HFFc6 (cell line): ENCODE measurements at regions not wholly inside any gene's neighbourhood (a gene's known extent, or its start where the extent isn't known, plus 50 kb on each side); places are given as distances from the start of the nearest gene placed in this dataset.
A peak's percentile ranks its signal among the peaks of the same experiment; 100 is the strongest.

Source experiments
- DNase-seq: peaks from one replicate; pipeline ENCODE4 v3.0.0-alpha.2; 2018
- H3K27ac Mint-ChIP-seq: 2 replicates; pipeline ENCODE4 v1.8.0; 2020; ENCODE audit warnings: mild to moderate bottlenecking, mixed read lengths
- H3K27me3 Mint-ChIP-seq: 2 replicates; pipeline ENCODE4 v1.8.0; 2021; ENCODE audit warnings: mild to moderate bottlenecking, moderate library complexity, mixed read lengths; ENCODE audit not compliant: insufficient read depth
- H3K36me3 Mint-ChIP-seq: 2 replicates; pipeline ENCODE4 v1.8.0; 2021; ENCODE audit warnings: low read depth, mixed read lengths
- H3K4me1 Mint-ChIP-seq: 2 replicates; pipeline ENCODE4 v1.8.0; 2020; ENCODE audit warnings: low read depth, mixed read lengths
- H3K4me3 Mint-ChIP-seq: 2 replicates; pipeline ENCODE4 v1.8.0; 2020; ENCODE audit warnings: mild to moderate bottlenecking, moderate library complexity, mixed read lengths
- H3K9me3 Mint-ChIP-seq: 2 replicates; pipeline ENCODE4 v1.8.0; 2020; ENCODE audit warnings: mild to moderate bottlenecking, mixed read lengths
- CTCF ChIP-seq: fragments of 200-600 bp; sonication (generic); IDR thresholded peaks from 2 replicates; pipeline ENCODE4 v1.5.0; 2021; ENCODE audit warnings: antibody characterized with exemption, mild to moderate bottlenecking

DNA sequence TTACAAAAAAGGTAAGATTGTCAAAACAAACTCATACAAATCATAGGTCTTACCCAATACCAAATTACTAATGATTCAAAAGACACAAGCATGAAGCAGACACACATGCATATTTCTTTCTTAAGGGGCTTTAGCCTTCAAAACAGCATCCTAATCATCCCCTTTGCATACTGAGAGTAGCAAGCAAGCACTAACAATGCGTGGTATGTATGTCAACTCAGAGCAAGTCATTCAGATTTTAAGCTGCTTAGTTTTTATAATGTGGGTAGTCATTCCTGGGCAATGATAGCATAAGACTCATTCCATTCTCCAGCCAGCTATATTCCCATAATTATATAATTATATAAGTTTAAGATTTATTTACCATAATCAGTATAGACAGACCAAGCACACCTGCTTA is 219.6 kb downstream of the DKK2 start:
- Mint-ChIP-seq H3K27ac (no peak overlapping the region), H3K4me1 (peaks cover 29% of the 10 kb centered on the region), H3K4me3 (no peak overlapping the region), H3K36me3 (no peaks in the 10 kb centered on the region), H3K27me3 (peaks cover 1% of the 10 kb centered on the region; the same call in 1 of the 2 replicates), H3K9me3 (no peaks in the 10 kb centered on the region)
- DNase-seq, result peak; percentile 65
- no peak for TF ChIP-seq CTCF

DNA sequence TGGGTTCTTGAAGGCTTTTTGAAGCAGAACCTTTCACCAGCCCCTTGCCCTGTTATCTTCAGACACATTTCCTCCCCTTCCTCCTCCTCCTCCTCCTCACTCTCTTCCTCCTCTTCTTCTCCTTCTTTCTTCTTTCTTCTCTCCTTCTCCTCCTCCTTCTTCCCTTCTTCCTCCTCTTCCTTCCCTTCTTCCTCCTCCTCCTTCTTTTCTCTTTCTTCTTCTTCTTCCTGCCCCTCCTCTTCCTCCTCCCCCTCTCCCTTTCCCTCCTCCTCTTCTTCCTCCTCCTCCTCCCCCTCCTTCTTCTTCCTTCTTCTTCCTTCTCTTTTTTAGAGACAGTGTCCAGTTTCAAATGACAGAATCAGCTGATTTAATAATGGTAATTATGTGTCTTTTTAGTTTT is 226.0 kb downstream of the DKK2 start:
- H3K27ac Mint-ChIP-seq, result no peak overlapping the region

DNA sequence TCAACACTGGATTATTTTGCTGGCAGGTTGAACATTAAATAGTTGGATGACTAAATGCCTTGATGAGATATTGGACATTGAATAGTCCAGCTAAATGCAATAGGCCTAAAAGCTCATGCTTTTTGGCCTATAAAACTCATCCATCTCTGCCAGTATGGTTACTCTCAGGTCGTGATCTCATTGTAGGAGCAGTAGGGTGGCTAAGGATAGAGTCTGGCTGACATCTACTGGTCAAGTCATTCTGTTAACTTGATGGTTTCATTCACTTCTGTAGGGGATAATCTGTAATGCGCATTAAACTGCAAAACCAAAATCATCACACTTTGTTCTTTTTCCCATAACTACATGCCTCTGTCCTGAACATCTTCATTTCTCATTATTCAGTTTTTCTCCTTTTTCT is 227.0 kb downstream of the DKK2 start:
- DNase-seq, result peak; percentile 67
- Mint-ChIP-seq H3K9me3 (no peaks in the 10 kb centered on the region), H3K4me3 (no peak overlapping the region), H3K4me1 (peaks cover 24% of the 10 kb centered on the region), H3K27ac (no peak overlapping the region), H3K27me3 (peaks cover 1% of the 10 kb centered on the region; the same call in 1 of the 2 replicates), H3K36me3 (no peaks in the 10 kb centered on the region)
- peak; percentile 76 for TF ChIP-seq CTCF

More for the DNA sequence above, 226.0 kb downstream of the DKK2 start:
- DNase-seq, result no peak
- Mint-ChIP-seq H3K27me3 (peaks cover 1% of the 10 kb centered on the region; the same call in 1 of the 2 replicates), H3K36me3 (no peaks in the 10 kb centered on the region), H3K9me3 (no peaks in the 10 kb centered on the region), H3K4me1 (peaks cover 20% of the 10 kb centered on the region), H3K4me3 (no peak overlapping the region)
- TF ChIP-seq CTCF, result no peak

- Mint-ChIP-seq H3K9me3 (no peaks in the 10 kb centered on the region), H3K27me3 (no peaks in the 10 kb centered on the region; the same call in 1 of the 2 replicates), H3K4me3 (no peak overlapping the region), H3K27ac (no peak overlapping the region), H3K36me3 (no peaks in the 10 kb centered on the region), H3K4me1 (peaks cover 46% of the 10 kb centered on the region)
- peak; percentile 16 for DNase-seq
- no peak for TF ChIP-seq CTCF
Observed at GRCh38 chr4:106806158-106806797, 229.8 kb downstream of the DKK2 start.

GRCh38 chr4:106803083-106803482 is 233.0 kb downstream of the DKK2 start:
- TF ChIP-seq CTCF, result no peak
- Mint-ChIP-seq H3K36me3 (no peaks in the 10 kb centered on the region), H3K27me3 (no peaks in the 10 kb centered on the region; the same call in 1 of the 2 replicates), H3K9me3 (no peaks in the 10 kb centered on the region), H3K4me3 (peak overlapping the region; percentile 25; the same call in 1 of the 2 replicates), H3K27ac (no peak overlapping the region), H3K4me1 (peaks cover 46% of the 10 kb centered on the region)
- DNase-seq, result peak; percentile 27
